ENCODE measurements at regions not wholly inside any gene's neighbourhood (a gene's known extent, or its start where the extent isn't known, plus 50 kb on each side); places are given as distances from the start of the nearest gene placed in this dataset.

DNA sequence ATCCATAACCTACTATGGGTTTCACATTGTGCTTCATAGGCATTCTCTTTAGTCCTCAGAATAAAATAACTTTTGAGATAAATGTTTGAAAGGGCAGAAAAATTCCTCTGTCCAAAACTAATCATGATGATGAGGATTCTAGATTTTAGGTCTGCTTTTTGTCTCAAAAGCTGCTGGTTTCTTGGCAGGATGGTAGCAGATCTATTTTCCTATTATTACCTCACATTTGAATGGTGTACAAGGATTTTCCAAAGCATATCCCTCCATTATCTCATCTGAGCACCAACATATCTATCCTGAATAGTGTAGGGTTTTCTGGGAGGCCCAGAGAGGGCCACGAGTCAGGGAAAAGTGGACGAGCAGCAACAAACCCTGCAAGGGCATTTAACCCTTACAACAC is 201.9 kb downstream of the PLPP3 start:
- H2AFZ ChIP-seq (ENCODE audit: low read depth, low read length): no peak overlapping the region
- H3K4me3 ChIP-seq (ENCODE audit: low read length): no peak overlapping the region
- H3K4me1 ChIP-seq (ENCODE audit: insufficient read depth, low read length): peaks cover 11% of the 10 kb centered on the region
- H3K36me3 ChIP-seq (ENCODE audit: insufficient read depth, low read length): no peaks in the 10 kb centered on the region
- H3K27me3 ChIP-seq (ENCODE audit: insufficient read depth, low read length): no peaks in the 10 kb centered on the region
- no peaks in the 10 kb centered on the region for H3K9me3 ChIP-seq (ENCODE audit: low read length)

DNA sequence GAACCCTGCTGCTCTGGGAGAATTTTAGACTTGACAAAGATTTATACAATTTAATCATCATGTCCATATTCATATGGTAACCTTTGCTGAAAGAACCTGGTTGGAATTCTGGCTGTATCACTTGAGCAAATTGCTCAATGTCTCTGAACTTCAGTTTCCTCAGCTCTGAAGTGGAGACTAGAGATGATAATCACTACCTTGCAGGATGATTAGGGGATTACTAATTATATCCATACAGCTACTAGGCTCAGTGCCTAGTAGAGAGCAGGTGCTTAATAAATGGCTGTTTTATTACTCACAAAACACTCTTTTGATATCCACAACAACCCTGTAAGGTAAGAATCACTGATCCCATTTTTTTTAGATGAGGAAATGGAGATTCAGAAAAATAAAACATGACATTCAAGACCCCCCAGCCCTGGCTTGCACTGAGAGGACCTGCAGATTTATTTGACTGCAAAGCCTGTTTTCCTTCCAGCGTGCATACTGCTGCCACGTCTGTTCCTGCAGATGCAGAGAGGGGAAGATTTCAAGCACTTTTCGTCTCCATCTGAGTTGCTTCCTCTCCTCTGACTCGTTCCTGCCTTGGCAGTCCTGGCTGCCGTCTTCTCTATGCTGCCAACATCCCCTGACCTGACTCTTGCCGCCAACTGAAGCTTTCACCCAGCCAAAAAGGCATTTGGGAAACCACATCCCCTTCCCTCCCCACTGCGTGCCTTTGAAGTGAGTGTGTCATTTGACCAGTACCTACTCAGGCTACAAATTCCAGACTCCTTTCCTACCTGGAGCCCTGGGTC is 203.0 kb downstream of the PLPP3 start:
- Histone ChIP-seq H3K36me3 (ENCODE audit: insufficient read depth, low read length) (no peaks in the 10 kb centered on the region), H2AFZ (ENCODE audit: low read depth, low read length) (no peak overlapping the region), H3K4me1 (ENCODE audit: insufficient read depth, low read length) (peaks cover 11% of the 10 kb centered on the region), H3K9me3 (ENCODE audit: low read length) (no peaks in the 10 kb centered on the region), H3K4me3 (ENCODE audit: low read length) (no peak overlapping the region), H3K27me3 (ENCODE audit: insufficient read depth, low read length) (no peaks in the 10 kb centered on the region)

DNA sequence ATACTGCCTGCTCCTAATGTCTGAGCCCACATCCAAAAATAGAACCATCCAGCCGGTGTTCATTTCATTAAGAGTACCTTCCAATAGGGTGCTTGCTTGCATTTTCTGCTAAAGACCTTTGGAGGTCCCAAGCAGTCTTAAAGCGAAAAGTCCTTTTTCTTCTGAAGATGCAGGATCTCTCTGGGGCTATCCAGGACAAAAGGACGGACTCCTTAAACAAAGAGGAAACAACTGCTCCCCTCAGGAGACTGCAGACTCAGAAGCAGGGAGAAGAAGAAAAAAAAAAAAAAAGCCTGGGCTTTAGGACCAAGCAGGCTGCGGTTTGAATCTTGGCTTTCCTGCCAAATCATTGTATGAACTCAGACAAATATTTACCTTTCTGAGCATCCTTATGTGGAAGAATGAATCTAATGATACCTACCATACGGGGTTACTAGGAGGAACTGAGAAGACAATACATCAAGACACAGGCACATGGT is 204.0 kb downstream of the PLPP3 start:
- no peaks in the 10 kb centered on the region for H3K36me3 ChIP-seq (ENCODE audit: insufficient read depth, low read length)
- peak overlapping the region; percentile 24 for H2AFZ ChIP-seq (ENCODE audit: low read depth, low read length)
- peaks cover 19% of the 10 kb centered on the region for H3K4me1 ChIP-seq (ENCODE audit: insufficient read depth, low read length)
- H3K9me3 ChIP-seq (ENCODE audit: low read length): no peaks in the 10 kb centered on the region
- no peaks in the 10 kb centered on the region for H3K27me3 ChIP-seq (ENCODE audit: insufficient read depth, low read length)
- H3K4me3 ChIP-seq (ENCODE audit: low read length): no peak overlapping the region

DNA sequence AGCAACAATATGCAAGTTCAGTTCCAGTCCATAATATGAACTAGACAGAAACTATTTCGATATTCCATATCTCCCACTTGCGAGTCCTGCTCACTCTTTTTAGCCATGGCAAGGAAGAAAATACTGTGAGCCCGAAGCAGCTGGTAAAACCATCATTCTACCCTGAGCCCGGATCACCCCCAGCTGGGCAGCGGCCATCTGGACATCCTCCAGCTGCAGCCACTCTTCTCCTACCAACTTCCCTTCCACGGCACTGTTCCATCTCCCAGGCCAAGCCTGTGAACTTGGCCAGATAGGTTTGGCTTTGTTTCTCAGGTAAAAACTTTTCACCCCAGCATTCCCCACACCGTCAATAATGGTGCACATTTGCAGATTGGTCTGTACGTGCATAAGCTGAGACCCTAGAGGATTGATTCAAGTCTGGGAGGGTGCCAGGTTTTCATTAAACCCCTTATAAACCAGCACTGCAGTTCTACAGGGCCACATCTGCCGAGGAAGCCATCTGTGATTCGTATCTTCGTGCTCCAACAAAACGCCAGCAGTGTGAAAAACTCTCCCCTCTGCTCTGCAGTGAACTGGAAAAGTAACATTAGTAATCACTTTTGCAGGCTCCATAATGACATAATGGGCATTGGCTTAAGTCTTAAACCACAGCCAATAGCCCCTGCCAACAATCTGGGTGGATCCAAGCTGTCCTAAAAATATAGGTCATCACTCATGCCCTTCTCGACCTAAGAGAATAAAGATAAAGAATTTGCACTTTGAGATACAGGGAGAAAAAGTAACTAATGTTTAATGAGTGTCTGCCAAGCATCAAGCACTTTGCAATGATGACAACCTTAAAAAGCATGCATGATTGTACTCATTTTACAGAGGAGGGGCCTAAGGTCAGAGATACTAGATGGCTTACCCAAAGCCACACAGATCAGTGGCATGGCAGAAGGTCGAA is 205.1 kb downstream of the PLPP3 start:
- Histone ChIP-seq H3K27me3 (ENCODE audit: insufficient read depth, low read length) (no peaks in the 10 kb centered on the region), H3K4me3 (ENCODE audit: low read length) (no peak overlapping the region), H2AFZ (ENCODE audit: low read depth, low read length) (no peak overlapping the region), H3K36me3 (ENCODE audit: insufficient read depth, low read length) (no peaks in the 10 kb centered on the region), H3K9me3 (ENCODE audit: low read length) (no peaks in the 10 kb centered on the region), H3K4me1 (ENCODE audit: insufficient read depth, low read length) (peaks cover 24% of the 10 kb centered on the region)

DNA sequence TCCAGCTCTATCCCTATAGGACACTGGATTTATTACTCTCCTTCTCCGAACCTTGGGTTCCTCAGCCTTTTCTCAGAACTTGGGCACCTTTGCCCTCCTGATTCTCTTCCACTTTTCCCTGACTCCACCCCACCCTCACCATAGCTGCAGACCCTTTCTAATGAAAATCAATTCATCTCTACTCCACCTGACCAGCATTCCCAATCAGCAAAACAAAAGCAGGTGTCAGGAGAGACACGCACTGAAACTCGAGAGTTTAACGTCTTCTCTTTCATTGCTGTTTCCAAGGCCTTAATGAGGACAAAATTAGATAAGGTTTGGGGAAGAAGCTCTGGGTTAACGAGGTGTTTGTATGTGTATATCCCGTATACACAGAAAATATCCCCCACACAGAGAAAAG is 208.8 kb downstream of the PLPP3 start:
- Histone ChIP-seq H3K9me3 (ENCODE audit: low read length) (no peaks in the 10 kb centered on the region), H3K27me3 (ENCODE audit: insufficient read depth, low read length) (no peaks in the 10 kb centered on the region), H3K36me3 (ENCODE audit: insufficient read depth, low read length) (no peaks in the 10 kb centered on the region), H3K4me3 (ENCODE audit: low read length) (no peak overlapping the region), H2AFZ (ENCODE audit: low read depth, low read length) (no peak overlapping the region), H3K4me1 (ENCODE audit: insufficient read depth, low read length) (peaks cover 19% of the 10 kb centered on the region)

DNA sequence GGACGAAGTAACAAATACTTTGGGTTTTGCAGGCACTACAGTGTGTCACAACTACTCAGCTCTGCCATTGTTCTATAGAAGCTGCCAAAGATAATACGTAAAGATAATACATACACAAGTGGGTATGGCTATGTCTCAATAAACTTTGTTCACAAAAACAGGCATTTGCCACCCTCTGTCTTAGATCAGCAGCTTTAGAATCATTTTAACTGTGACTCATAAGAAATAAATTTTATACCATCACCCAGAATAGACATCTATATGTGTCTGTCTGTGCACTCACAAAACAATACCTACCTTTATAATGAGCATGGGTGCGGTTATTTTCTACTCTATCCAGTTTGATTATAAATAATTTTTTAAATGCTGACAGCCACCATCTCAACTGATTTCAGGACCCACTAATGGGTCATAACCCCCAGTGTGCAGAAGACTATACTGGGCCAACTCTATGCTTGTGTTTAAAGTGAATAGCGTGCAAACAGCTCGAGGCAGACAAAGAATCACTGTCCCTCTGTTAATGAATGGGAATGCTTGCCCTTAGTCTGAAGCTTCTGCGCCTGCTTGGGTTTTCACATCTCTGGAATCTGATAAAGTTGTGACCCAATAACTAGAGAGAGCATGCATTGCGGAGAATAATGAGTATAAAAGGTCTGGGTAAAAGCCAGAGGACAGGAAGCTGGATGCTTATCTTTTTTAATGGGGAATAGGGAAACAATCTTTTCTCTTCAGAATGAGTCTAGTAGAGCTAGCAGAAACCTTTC is 216.2 kb downstream of the PLPP3 start:
- H3K36me3 ChIP-seq (ENCODE audit: insufficient read depth, low read length): no peaks in the 10 kb centered on the region
- H3K4me1 ChIP-seq (ENCODE audit: insufficient read depth, low read length): peaks cover 20% of the 10 kb centered on the region
- no peak overlapping the region for H3K4me3 ChIP-seq (ENCODE audit: low read length)
- no peaks in the 10 kb centered on the region for H3K27me3 ChIP-seq (ENCODE audit: insufficient read depth, low read length)
- H3K9me3 ChIP-seq (ENCODE audit: low read length): no peaks in the 10 kb centered on the region
- H2AFZ ChIP-seq (ENCODE audit: low read depth, low read length): peak overlapping the region; percentile 6

DNA sequence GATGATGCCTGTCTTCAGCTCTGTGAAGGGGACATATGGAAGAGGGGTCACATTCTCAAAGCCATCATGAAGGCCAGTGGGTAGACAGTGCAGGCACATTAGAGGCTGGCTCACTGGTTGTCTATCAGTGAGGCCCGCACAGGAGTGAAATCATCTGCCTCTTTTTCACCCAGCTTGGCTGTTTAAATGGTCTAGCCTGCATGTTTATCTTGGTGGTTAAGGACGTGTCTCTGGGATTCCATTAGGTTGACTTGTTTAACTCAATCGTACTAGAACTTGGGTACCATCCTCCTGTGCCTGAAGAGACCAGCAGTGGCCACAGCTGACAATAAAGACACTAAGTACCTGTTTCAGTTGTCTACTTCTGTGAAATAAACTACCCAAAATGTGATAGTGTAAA is 219.3 kb downstream of the PLPP3 start:
- Histone ChIP-seq H2AFZ (ENCODE audit: low read depth, low read length) (no peak overlapping the region), H3K4me1 (ENCODE audit: insufficient read depth, low read length) (peaks cover 20% of the 10 kb centered on the region), H3K27me3 (ENCODE audit: insufficient read depth, low read length) (no peaks in the 10 kb centered on the region), H3K9me3 (ENCODE audit: low read length) (no peaks in the 10 kb centered on the region), H3K36me3 (ENCODE audit: insufficient read depth, low read length) (no peaks in the 10 kb centered on the region), H3K4me3 (ENCODE audit: low read length) (no peak overlapping the region)

DNA sequence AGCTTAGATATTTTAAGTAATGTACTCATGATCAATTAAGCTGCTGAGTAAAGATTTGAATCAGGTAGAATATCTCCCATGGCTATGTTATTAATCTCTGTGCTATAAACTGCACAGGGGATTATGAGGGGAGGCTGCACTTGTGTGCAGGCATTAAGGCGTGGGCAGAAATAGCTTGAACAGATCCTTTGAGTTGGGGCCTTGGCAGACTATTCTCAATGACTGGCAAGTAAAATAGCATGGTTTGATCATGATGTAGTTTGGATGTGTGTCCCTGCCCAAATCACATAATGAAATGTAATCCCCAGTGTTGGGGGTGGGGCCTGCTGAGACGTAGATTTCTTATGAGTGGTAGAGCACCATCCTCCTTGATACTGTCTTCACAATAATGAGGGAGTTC is 220.3 kb downstream of the PLPP3 start:
- Histone ChIP-seq H3K4me3 (ENCODE audit: low read length) (no peak overlapping the region), H3K27me3 (ENCODE audit: insufficient read depth, low read length) (no peaks in the 10 kb centered on the region), H3K9me3 (ENCODE audit: low read length) (no peaks in the 10 kb centered on the region), H3K36me3 (ENCODE audit: insufficient read depth, low read length) (no peaks in the 10 kb centered on the region), H2AFZ (ENCODE audit: low read depth, low read length) (no peak overlapping the region), H3K4me1 (ENCODE audit: insufficient read depth, low read length) (peaks cover 19% of the 10 kb centered on the region)

DNA sequence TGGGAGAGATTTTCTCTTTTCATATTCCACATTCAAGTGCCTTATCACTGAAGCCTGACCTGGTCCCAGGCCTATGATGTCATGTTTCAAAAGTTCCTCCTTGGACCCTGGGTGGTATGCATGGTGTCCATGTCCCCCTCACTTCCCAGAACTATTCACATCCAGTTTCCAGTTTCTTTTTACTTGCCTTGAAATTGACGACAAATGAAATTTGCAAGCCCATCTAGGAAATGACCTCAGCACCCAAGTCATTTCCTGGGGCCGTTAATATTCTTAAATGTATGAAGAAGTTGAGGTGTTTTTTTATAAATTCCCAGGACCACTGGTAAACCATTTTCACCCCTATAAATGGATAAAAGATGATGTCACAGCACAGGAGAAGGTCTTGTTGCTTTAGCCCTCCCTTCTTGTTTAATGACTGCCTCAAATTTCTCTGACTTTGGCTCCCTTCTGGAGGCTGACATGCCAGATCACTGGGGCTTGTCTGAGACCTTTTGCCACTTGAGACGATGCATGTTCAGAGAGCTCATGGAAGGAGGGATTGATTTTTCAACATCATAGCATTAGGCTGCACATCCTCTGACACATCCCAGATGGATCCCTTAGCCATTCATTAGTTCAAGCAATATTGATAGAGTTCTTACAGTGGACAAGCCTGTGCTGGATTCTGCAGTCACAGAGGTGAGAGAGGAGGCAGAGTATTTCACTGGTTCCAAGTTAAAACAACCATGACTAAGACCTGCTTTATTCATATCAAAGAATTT is 221.3 kb downstream of the PLPP3 start:
- Histone ChIP-seq H3K27me3 (ENCODE audit: insufficient read depth, low read length) (no peaks in the 10 kb centered on the region), H3K4me3 (ENCODE audit: low read length) (no peak overlapping the region), H3K36me3 (ENCODE audit: insufficient read depth, low read length) (no peaks in the 10 kb centered on the region), H2AFZ (ENCODE audit: low read depth, low read length) (no peak overlapping the region), H3K9me3 (ENCODE audit: low read length) (no peaks in the 10 kb centered on the region), H3K4me1 (ENCODE audit: insufficient read depth, low read length) (peaks cover 9% of the 10 kb centered on the region)

DNA sequence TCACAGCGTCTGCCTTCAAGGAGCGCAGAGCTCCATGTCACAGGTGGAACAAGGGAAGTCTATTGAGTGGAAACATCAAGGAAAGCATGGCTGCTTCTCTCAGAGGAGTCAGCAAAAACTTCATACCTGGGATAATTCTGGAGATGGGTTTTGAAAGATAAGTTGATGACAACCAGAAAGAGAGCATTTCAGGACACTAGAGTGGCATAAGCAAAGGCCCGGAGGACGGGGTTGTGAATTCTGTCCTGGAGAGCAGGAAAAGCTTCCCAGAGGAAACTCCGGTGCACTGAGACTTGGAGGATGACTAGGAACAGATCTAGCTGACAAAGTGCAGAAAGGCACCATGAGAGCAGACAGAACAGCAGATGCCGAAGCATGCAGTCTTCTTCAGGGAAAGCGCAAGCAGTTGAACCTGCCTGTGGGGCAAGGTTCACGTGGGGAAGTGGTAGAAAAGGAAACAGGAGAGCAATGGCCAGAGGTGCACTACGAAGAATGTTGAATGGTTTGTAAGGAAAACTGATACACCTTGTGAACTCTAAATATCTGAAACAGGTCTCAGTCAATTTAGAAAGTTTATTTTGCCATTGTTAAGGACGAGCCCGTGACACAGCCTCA is 222.9 kb downstream of the PLPP3 start:
- Histone ChIP-seq H3K4me1 (ENCODE audit: insufficient read depth, low read length) (no peaks in the 10 kb centered on the region), H3K9me3 (ENCODE audit: low read length) (no peaks in the 10 kb centered on the region), H3K4me3 (ENCODE audit: low read length) (no peak overlapping the region), H3K27me3 (ENCODE audit: insufficient read depth, low read length) (no peaks in the 10 kb centered on the region), H3K36me3 (ENCODE audit: insufficient read depth, low read length) (no peaks in the 10 kb centered on the region), H2AFZ (ENCODE audit: low read depth, low read length) (no peak overlapping the region)

DNA sequence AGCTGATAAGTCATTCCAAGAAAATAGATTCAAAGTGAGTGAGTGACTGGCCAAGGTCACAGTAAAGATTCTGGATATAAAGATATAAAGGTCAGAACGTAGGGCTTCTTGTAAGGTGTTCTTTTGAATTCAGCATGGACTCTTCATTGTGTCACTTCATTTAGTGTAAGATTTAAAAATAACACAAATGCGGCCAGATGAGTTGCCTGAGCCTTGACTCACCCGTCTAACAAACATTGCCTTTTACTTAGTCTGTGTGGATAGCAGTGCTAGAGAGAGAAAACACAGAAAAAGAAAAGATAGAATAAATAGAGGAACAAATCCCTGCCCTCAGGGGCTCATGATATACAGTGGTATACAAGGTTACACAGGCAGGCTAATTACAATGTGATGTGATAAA is 223.4 kb downstream of the PLPP3 start:
- no peak overlapping the region for H2AFZ ChIP-seq (ENCODE audit: low read depth, low read length)
- no peaks in the 10 kb centered on the region for H3K9me3 ChIP-seq (ENCODE audit: low read length)
- H3K4me1 ChIP-seq (ENCODE audit: insufficient read depth, low read length): no peaks in the 10 kb centered on the region
- H3K27me3 ChIP-seq (ENCODE audit: insufficient read depth, low read length): no peaks in the 10 kb centered on the region
- H3K4me3 ChIP-seq (ENCODE audit: low read length): no peak overlapping the region
- H3K36me3 ChIP-seq (ENCODE audit: insufficient read depth, low read length): no peaks in the 10 kb centered on the region

DNA sequence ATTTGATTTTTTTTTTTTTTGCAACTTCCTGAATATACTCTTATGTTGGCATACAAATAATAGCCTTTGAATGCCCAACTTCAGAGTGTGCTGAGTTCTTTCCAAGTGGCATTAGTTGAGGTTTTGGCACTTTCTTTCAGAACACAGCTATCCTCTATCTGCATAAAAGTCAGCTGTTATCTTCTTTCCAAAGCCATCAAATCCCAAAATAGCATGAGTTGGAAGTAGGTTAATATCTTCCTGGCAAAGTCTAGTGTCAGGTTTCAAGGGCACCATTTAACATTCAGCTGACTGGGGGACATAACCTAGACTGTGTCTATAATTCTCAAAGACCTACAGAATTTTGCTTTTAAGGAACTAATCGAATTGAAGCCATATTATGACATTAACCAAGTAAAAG is 223.9 kb downstream of the PLPP3 start:
- no peaks in the 10 kb centered on the region for H3K9me3 ChIP-seq (ENCODE audit: low read length)
- H3K27me3 ChIP-seq (ENCODE audit: insufficient read depth, low read length): no peaks in the 10 kb centered on the region
- H3K36me3 ChIP-seq (ENCODE audit: insufficient read depth, low read length): no peaks in the 10 kb centered on the region
- no peak overlapping the region for H2AFZ ChIP-seq (ENCODE audit: low read depth, low read length)
- no peak overlapping the region for H3K4me3 ChIP-seq (ENCODE audit: low read length)
- H3K4me1 ChIP-seq (ENCODE audit: insufficient read depth, low read length): no peaks in the 10 kb centered on the region

Data from neuron (in vitro differentiated cells).